SIG-M5 treated with dmso at 0.1 percent for 504 hours (cell line): ENCODE measurements at regions not wholly inside any gene's neighbourhood (a gene's known extent, or its start where the extent isn't known, plus 50 kb on each side); places are given as distances from the start of the nearest gene placed in this dataset.
"Not testable (repeated sequence)": the region's sequence is repeated elsewhere in the genome, so short reads cannot be mapped to it uniquely, and the experiment has no call there.

ENCODE experiments used
- DNase-seq: peaks from one replicate; lab custom pipeline; 2025; ENCODE audit not compliant: unreplicated experiment; lab: John Stamatoyannopoulos, UW

- not testable (repeated sequence) for DNase-seq
Measured at GRCh38 chr20:26373066-26373465, 676.4 kb upstream of the ZNF337 start.

GRCh38 chr20:26354511-26354910 lies 657.9 kb upstream of the ZNF337 start:
- no peak for DNase-seq

GRCh38 chr20:26347396-26347795 lies 650.7 kb upstream of the ZNF337 start:
- no peak for DNase-seq

GRCh38 chr20:26340460-26341065 lies 643.9 kb upstream of the ZNF337 start:
- DNase-seq: not testable (repeated sequence)

- no peak for DNase-seq
Measured at GRCh38 chr20:26324177-26324576, 627.5 kb upstream of the ZNF337 start.

GRCh38 chr20:26315054-26315453 lies 618.4 kb upstream of the ZNF337 start:
- DNase-seq: no peak

- not testable (repeated sequence) for DNase-seq
Measured at GRCh38 chr20:26309720-26310119, 613.1 kb upstream of the ZNF337 start.

GRCh38 chr20:26308961-26309360 lies 612.3 kb upstream of the ZNF337 start:
- DNase-seq: no peak

GRCh38 chr20:26295006-26295405 lies 598.4 kb upstream of the ZNF337 start:
- DNase-seq: no peak

- DNase-seq: not testable (repeated sequence)
Measured at GRCh38 chr20:26288379-26289061, 591.9 kb upstream of the ZNF337 start.

GRCh38 chr20:26279238-26279637 lies 582.6 kb upstream of the ZNF337 start:
- no peak for DNase-seq

- DNase-seq: no peak
Measured at GRCh38 chr20:26277339-26277738, 580.7 kb upstream of the ZNF337 start.

GRCh38 chr20:26276554-26277210 lies 580.0 kb upstream of the ZNF337 start:
- no peak for DNase-seq

GRCh38 chr20:26268762-26269161 lies 572.1 kb upstream of the ZNF337 start:
- DNase-seq: not testable (repeated sequence)

GRCh38 chr20:26260925-26261324 lies 564.3 kb upstream of the ZNF337 start:
- DNase-seq: not testable (repeated sequence)

GRCh38 chr20:26252311-26252975 lies 555.8 kb upstream of the ZNF337 start:
- DNase-seq: not testable (repeated sequence)

- not testable (repeated sequence) for DNase-seq
Measured at GRCh38 chr20:26251376-26251775, 554.7 kb upstream of the ZNF337 start.

GRCh38 chr20:26250249-26251114 lies 553.8 kb upstream of the ZNF337 start:
- not testable (repeated sequence) for DNase-seq

- no peak for DNase-seq
Measured at GRCh38 chr20:26243731-26244130, 547.1 kb upstream of the ZNF337 start.

- not testable (repeated sequence) for DNase-seq
Measured at GRCh38 chr20:26220609-26221008, 524.0 kb upstream of the ZNF337 start.

GRCh38 chr20:26219546-26219945 lies 522.9 kb upstream of the ZNF337 start:
- DNase-seq: not testable (repeated sequence)
